ENCODE measurements at regions not wholly inside any gene's neighbourhood (a gene's known extent, or its start where the extent isn't known, plus 50 kb on each side); places are given as distances from the start of the nearest gene placed in this dataset.

DNA sequence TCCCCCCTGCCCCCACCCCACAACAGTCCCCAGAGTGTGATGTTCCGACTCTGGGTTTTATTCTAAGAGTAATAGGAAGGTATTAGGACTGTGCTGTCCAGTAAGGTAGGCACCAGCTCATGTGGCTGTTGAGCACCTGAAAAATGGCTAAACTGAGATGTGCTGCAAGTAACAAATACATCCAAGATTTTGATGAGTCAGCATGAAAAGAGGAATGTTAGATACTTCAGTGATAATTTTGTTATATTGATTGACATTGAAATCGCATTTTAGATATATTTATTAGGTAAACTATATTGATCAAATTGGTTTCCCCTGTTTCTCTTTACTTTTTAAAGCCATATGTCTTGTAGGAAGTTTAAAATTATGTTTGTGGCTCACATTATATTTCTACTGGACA is 147.8 kb downstream of the FTCDNL1 start:
- Mint-ChIP-seq H3K36me3 (ENCODE audit: insufficient read depth, unreplicated experiment) (no peaks in the 10 kb centered on the region), H3K27ac (ENCODE audit: low read depth, unreplicated experiment) (no peak overlapping the region), H3K27me3 (ENCODE audit: insufficient read depth, unreplicated experiment) (peaks cover 23% of the 10 kb centered on the region), H3K4me1 (ENCODE audit: insufficient read depth, unreplicated experiment) (no peaks in the 10 kb centered on the region), H3K9me3 (ENCODE audit: unreplicated experiment) (peaks cover 6% of the 10 kb centered on the region), H3K4me3 (ENCODE audit: unreplicated experiment) (no peak overlapping the region)
- DNase-seq (ENCODE audit: unreplicated experiment), result no peak
- BruUV-seq (replicated peaks), result no TSS peak
- intact Hi-C loops (cut with micrococcal nuclease), result no loop called here
- CTCF ChIA-PET, result interaction anchor here (0.6 to 6.6 kb wide), 9 partner anchors 8 to 1392 kb away, joined by 3 to 141 read pairs (median 14); no protein-coding TSS in a partner anchor
- POLR2A ChIA-PET, result no interaction called here
- TF ChIP-seq, protein P1, sequence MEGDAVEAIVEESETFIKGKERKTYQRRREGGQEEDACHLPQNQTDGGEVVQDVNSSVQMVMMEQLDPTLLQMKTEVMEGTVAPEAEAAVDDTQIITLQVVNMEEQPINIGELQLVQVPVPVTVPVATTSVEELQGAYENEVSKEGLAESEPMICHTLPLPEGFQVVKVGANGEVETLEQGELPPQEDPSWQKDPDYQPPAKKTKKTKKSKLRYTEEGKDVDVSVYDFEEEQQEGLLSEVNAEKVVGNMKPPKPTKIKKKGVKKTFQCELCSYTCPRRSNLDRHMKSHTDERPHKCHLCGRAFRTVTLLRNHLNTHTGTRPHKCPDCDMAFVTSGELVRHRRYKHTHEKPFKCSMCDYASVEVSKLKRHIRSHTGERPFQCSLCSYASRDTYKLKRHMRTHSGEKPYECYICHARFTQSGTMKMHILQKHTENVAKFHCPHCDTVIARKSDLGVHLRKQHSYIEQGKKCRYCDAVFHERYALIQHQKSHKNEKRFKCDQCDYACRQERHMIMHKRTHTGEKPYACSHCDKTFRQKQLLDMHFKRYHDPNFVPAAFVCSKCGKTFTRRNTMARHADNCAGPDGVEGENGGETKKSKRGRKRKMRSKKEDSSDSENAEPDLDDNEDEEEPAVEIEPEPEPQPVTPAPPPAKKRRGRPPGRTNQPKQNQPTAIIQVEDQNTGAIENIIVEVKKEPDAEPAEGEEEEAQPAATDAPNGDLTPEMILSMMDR (IDR thresholded peaks at IDR 0.05; ENCODE audit: unreplicated experiment), result no peak

DNA sequence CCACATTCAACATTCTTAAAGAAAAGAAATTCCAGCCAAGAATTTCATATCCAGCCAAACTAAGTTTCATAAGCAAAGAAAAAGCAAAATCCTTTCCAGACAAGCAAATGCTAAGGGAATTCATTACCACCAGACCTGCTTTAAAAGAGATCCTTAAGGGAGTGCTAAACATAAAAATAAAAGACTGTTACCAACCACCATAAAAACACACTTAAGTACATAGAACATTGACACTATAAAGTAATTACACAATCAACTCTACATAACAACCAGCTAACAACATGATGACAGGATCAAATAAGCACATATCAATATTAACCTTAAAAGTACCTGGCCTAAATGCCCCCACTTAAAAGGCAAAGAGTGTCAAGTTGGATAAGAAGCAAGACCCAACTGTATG is 153.5 kb downstream of the FTCDNL1 start:
- DNase-seq (ENCODE audit: unreplicated experiment), result no peak
- no peak overlapping the region for H3K4me3 Mint-ChIP-seq (ENCODE audit: unreplicated experiment)
- H3K4me1 Mint-ChIP-seq (ENCODE audit: insufficient read depth, unreplicated experiment), result no peaks in the 10 kb centered on the region
- H3K27ac Mint-ChIP-seq (ENCODE audit: low read depth, unreplicated experiment), result no peak overlapping the region
- intact Hi-C loops (cut with micrococcal nuclease), result no loop called here
- no peaks in the 10 kb centered on the region for H3K36me3 Mint-ChIP-seq (ENCODE audit: insufficient read depth, unreplicated experiment)
- no TSS peak for BruUV-seq (replicated peaks)
- H3K9me3 Mint-ChIP-seq (ENCODE audit: unreplicated experiment), result no peaks in the 10 kb centered on the region
- peaks cover 35% of the 10 kb centered on the region for H3K27me3 Mint-ChIP-seq (ENCODE audit: insufficient read depth, unreplicated experiment)
- ChIA-PET POLR2A (no interaction called here), CTCF (interaction anchor here (1.6 kb wide), 1 partner anchor 243 kb away, joined by 6 read pairs; no protein-coding TSS in a partner anchor)
- TF ChIP-seq, protein P1 (IDR thresholded peaks at IDR 0.05; ENCODE audit: unreplicated experiment), result no peak

DNA sequence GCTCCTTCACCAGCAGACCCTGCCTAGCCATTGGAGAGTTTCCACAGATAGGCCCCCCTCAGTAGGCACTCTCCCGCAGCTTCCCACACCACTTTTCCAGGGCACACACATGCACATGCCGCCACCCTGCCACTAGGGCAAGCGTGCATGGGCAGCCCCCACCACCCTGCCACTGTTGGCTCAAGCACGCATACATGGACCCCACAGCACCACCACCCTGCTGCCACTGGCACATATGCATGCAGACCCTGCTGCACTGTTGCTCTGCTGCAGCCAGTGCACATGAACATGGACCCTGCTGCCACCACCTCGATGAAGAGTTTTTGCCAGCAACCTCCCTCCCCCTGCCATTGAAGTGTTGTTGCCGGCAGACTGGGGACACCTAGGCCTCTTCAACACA is 154.9 kb downstream of the FTCDNL1 start:
- no peaks in the 10 kb centered on the region for H3K4me1 Mint-ChIP-seq (ENCODE audit: insufficient read depth, unreplicated experiment)
- no peak overlapping the region for H3K4me3 Mint-ChIP-seq (ENCODE audit: unreplicated experiment)
- no TSS peak for BruUV-seq (replicated peaks)
- ChIA-PET POLR2A (no interaction called here), CTCF (interaction anchor here (1.6 to 4.3 kb wide), 2 partner anchors 8 to 44 kb away, joined by 10 to 19 read pairs; no protein-coding TSS in a partner anchor)
- TF ChIP-seq, protein P1 (IDR thresholded peaks at IDR 0.05; ENCODE audit: unreplicated experiment), result no peak
- intact Hi-C loops (cut with micrococcal nuclease), result no loop called here
- no peak for DNase-seq (ENCODE audit: unreplicated experiment)
- H3K36me3 Mint-ChIP-seq (ENCODE audit: insufficient read depth, unreplicated experiment), result no peaks in the 10 kb centered on the region
- peaks cover 35% of the 10 kb centered on the region for H3K27me3 Mint-ChIP-seq (ENCODE audit: insufficient read depth, unreplicated experiment)
- H3K27ac Mint-ChIP-seq (ENCODE audit: low read depth, unreplicated experiment), result no peak overlapping the region
- H3K9me3 Mint-ChIP-seq (ENCODE audit: unreplicated experiment), result no peaks in the 10 kb centered on the region

DNA sequence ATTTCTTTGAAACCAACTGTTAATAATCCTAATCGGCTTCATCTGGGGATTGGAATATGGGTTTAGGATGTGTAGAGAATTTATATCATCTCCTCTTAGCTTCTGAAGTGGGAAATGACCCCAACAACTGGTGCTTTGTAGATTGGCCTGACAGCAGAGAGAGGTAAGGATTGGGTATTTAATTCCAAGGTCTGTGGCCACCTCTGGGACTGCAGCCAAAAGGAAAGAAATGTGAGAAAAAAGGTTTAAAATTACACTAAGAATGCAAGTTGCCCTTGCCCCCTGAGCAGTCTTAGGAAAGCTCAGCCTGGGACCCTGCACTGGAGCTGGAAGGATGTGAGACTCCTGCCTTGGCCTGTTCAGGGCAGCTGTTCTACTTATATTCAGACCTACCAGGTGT is 157.1 kb downstream of the FTCDNL1 start:
- no peak for DNase-seq (ENCODE audit: unreplicated experiment)
- Mint-ChIP-seq H3K27ac (ENCODE audit: low read depth, unreplicated experiment) (no peak overlapping the region), H3K9me3 (ENCODE audit: unreplicated experiment) (no peaks in the 10 kb centered on the region), H3K27me3 (ENCODE audit: insufficient read depth, unreplicated experiment) (peaks cover 19% of the 10 kb centered on the region), H3K4me1 (ENCODE audit: insufficient read depth, unreplicated experiment) (no peaks in the 10 kb centered on the region), H3K36me3 (ENCODE audit: insufficient read depth, unreplicated experiment) (no peaks in the 10 kb centered on the region), H3K4me3 (ENCODE audit: unreplicated experiment) (no peak overlapping the region)
- intact Hi-C loops (cut with micrococcal nuclease), result no loop called here
- TF ChIP-seq, protein P1 (IDR thresholded peaks at IDR 0.05; ENCODE audit: unreplicated experiment), result no peak
- no TSS peak for BruUV-seq (replicated peaks)
- CTCF ChIA-PET, result interaction anchor here (1.2 to 4.3 kb wide), 3 partner anchors 11 to 168 kb away, joined by 3 to 19 read pairs (median 19); no protein-coding TSS in a partner anchor
- POLR2A ChIA-PET, result no interaction called here
